Kidney epithelial cell (primary cell): ENCODE measurements at regions not wholly inside any gene's neighbourhood (a gene's known extent, or its start where the extent isn't known, plus 50 kb on each side); places are given as distances from the start of the nearest gene placed in this dataset.

Source experiments
- DNase-seq: peaks from one replicate; pipeline ENCODE4 v3.0.0-alpha.2; 2010; ENCODE audit warnings: low read depth
- H3K27me3 ChIP-seq: 2 replicates; pipeline ENCODE4 v1.6.0; 2011; ENCODE audit warnings: low read length; ENCODE audit not compliant: control insufficient read depth, insufficient read depth
- H3K36me3 ChIP-seq: 2 replicates; pipeline ENCODE4 v1.5.1; 2011; ENCODE audit warnings: low read length; ENCODE audit not compliant: control insufficient read depth, insufficient read depth
- H3K4me3 ChIP-seq: 2 replicates; pipeline ENCODE4 v1.5.1; 2011; ENCODE audit warnings: low read depth, mild to moderate bottlenecking, control low read depth, low read length
- CTCF ChIP-seq: IDR thresholded peaks from 2 replicates; pipeline ENCODE4 v1.5.1; 2011; ENCODE audit warnings: mild to moderate bottlenecking, moderate library complexity, low read length, control low read depth, inconsistent platforms; ENCODE audit not compliant: insufficient read depth, poor library complexity, severe bottlenecking

GRCh38 chr22:47453049-47453448, 690.6 kb downstream of the TBC1D22A start:
- no peak overlapping the region for H3K4me3 ChIP-seq
- DNase-seq, result no peak
- H3K27me3 ChIP-seq, result no peaks in the 10 kb centered on the region
- H3K36me3 ChIP-seq, result no peaks in the 10 kb centered on the region
- TF ChIP-seq CTCF, result no peak

- no peak for TF ChIP-seq CTCF
- Histone ChIP-seq H3K4me3 (no peak overlapping the region), H3K27me3 (no peaks in the 10 kb centered on the region), H3K36me3 (no peaks in the 10 kb centered on the region)
- no peak for DNase-seq
Observed at GRCh38 chr22:47452184-47452583, 689.7 kb downstream of the TBC1D22A start.

GRCh38 chr22:47450876-47451475, 688.5 kb downstream of the TBC1D22A start:
- H3K36me3 ChIP-seq, result no peaks in the 10 kb centered on the region
- no peaks in the 10 kb centered on the region for H3K27me3 ChIP-seq
- no peak for DNase-seq
- H3K4me3 ChIP-seq, result no peak overlapping the region
- TF ChIP-seq CTCF, result no peak

GRCh38 chr22:47449508-47450270, 687.2 kb downstream of the TBC1D22A start:
- DNase-seq, result no peak
- no peaks in the 10 kb centered on the region for H3K27me3 ChIP-seq
- TF ChIP-seq CTCF, result no peak
- no peaks in the 10 kb centered on the region for H3K36me3 ChIP-seq
- no peak overlapping the region for H3K4me3 ChIP-seq

- Histone ChIP-seq H3K4me3 (no peak overlapping the region), H3K36me3 (no peaks in the 10 kb centered on the region), H3K27me3 (no peaks in the 10 kb centered on the region)
- TF ChIP-seq CTCF, result no peak
- no peak for DNase-seq
Observed at GRCh38 chr22:47448231-47449223, 686.1 kb downstream of the TBC1D22A start.
